ENCODE measurements at regions not wholly inside any gene's neighbourhood (a gene's known extent, or its start where the extent isn't known, plus 50 kb on each side); places are given as distances from the start of the nearest gene placed in this dataset.

DNA sequence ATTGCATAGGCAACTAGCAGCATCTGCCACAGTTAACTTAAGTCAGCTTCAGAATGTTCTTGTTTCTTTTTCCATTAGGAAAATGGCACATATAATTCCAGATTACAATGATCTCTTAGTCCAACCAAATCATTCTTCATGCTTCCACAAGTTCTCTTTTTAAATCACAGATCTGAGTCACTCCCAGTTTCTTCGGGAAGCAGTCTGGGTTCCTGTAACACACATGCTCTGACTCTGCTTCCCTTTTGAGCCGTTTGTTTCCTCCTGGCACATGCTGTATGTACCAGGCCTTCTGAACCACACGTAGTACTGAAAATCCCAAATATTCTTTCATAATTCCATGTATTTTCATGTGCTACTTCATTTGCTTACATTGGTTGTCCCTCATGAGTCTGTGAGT lies 388.8 kb upstream of the PDE3A start:
- no peak for DNase-seq (ENCODE audit: low read depth)
- Histone ChIP-seq H3K27me3 (ENCODE audit: control insufficient read depth, insufficient read depth, low read length) (no peaks in the 10 kb centered on the region), H3K4me3 (ENCODE audit: low read depth, low read length) (no peak overlapping the region), H3K36me3 (ENCODE audit: control insufficient read depth, insufficient read depth, low read length) (no peaks in the 10 kb centered on the region)
- TF ChIP-seq, protein P1, sequence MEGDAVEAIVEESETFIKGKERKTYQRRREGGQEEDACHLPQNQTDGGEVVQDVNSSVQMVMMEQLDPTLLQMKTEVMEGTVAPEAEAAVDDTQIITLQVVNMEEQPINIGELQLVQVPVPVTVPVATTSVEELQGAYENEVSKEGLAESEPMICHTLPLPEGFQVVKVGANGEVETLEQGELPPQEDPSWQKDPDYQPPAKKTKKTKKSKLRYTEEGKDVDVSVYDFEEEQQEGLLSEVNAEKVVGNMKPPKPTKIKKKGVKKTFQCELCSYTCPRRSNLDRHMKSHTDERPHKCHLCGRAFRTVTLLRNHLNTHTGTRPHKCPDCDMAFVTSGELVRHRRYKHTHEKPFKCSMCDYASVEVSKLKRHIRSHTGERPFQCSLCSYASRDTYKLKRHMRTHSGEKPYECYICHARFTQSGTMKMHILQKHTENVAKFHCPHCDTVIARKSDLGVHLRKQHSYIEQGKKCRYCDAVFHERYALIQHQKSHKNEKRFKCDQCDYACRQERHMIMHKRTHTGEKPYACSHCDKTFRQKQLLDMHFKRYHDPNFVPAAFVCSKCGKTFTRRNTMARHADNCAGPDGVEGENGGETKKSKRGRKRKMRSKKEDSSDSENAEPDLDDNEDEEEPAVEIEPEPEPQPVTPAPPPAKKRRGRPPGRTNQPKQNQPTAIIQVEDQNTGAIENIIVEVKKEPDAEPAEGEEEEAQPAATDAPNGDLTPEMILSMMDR (IDR thresholded peaks at IDR 0.05; ENCODE audit: insufficient read depth, low read length, poor library complexity, severe bottlenecking) = no peak

DNA sequence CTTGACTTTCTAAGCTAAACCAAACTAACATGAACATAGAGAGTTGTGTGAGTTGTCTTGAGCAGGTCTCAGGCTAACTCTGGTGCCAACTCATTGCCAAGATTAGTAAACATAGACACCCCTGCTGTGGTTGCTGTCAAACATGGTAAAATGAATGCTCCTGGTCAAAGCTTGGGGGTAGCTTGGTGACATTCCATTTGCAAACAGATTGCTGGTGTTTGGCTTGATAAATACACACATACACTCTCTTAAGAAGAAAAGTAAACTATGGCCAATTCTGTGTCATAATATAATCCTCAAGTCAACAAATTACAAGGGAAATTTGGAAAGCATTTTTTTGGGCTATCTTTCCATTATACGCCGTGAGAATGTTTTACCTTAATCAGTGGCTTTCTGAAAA lies 386.4 kb upstream of the PDE3A start:
- H3K4me3 ChIP-seq (ENCODE audit: low read depth, low read length) = no peak overlapping the region
- TF ChIP-seq, protein P1 (IDR thresholded peaks at IDR 0.05; ENCODE audit: insufficient read depth, low read length, poor library complexity, severe bottlenecking) = no peak
- DNase-seq (ENCODE audit: low read depth) = no peak
- H3K27me3 ChIP-seq (ENCODE audit: control insufficient read depth, insufficient read depth, low read length) = no peaks in the 10 kb centered on the region
- H3K36me3 ChIP-seq (ENCODE audit: control insufficient read depth, insufficient read depth, low read length) = no peaks in the 10 kb centered on the region

DNA sequence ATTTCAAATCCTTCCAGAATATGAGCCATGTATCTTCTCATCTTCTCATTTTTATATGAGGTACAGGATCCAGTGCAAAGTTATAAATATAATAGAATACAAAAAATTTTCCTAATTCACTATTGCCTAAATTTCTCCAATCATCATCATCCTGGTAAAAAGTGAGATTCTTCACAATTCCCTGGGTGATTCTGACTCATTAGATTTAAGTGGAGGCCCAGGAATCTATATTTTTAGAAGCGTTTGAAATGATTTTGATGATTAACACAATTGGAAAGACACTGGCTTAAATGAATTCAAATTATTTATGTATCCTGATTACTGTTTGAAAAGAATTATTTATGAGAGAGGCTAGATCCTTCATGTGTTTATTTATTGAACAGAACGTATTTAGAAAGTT lies 380.3 kb upstream of the PDE3A start:
- TF ChIP-seq, protein P1 (IDR thresholded peaks at IDR 0.05; ENCODE audit: insufficient read depth, low read length, poor library complexity, severe bottlenecking) = no peak
- DNase-seq (ENCODE audit: low read depth) = no peak
- no peaks in the 10 kb centered on the region for H3K36me3 ChIP-seq (ENCODE audit: control insufficient read depth, insufficient read depth, low read length)
- H3K4me3 ChIP-seq (ENCODE audit: low read depth, low read length) = no peak overlapping the region
- no peaks in the 10 kb centered on the region for H3K27me3 ChIP-seq (ENCODE audit: control insufficient read depth, insufficient read depth, low read length)

DNA sequence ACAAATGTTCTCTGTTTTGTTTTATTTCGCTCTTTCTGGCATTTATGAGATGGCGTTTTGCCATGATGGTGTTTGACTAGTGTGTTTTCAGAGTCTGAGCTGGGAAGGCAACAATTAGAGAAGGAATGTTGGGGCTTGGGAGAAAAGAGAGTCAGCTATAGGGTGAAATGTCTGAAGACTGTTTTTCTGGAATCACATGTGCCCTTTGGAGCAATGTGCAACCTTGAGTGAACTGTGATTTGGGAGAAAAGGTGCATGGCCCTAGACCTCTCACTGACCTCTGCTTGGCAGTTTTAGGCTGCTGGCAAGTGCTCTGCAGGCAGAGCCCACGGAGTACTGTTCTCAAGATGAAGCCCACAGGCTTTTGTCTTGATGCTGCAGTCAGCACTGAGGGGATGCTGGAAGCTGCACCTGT lies 379.9 kb upstream of the PDE3A start:
- TF ChIP-seq, protein P1 (IDR thresholded peaks at IDR 0.05; ENCODE audit: insufficient read depth, low read length, poor library complexity, severe bottlenecking) = no peak
- Histone ChIP-seq H3K36me3 (ENCODE audit: control insufficient read depth, insufficient read depth, low read length) (no peaks in the 10 kb centered on the region), H3K27me3 (ENCODE audit: control insufficient read depth, insufficient read depth, low read length) (no peaks in the 10 kb centered on the region), H3K4me3 (ENCODE audit: low read depth, low read length) (no peak overlapping the region)
- DNase-seq (ENCODE audit: low read depth) = no peak

DNA sequence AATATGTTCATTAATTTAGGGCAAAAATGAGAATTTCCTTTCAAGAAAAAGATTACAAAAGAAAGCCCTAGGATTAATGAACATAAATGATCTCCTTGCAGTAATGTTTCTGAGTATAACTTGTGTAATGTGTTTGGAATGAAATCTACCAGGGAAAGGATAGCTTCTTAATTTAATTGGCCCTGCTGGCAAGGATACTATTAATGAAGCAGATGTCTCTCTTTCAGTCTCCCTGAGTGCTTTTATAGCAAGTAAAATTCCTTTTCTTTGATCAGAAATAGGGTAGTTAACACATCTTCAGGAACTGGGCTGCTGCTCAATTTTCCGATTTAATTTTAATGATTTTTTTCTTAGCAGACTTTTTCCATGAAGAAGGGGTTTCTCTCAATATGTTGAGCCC lies 379.4 kb upstream of the PDE3A start:
- H3K4me3 ChIP-seq (ENCODE audit: low read depth, low read length) = no peak overlapping the region
- TF ChIP-seq, protein P1 (IDR thresholded peaks at IDR 0.05; ENCODE audit: insufficient read depth, low read length, poor library complexity, severe bottlenecking) = no peak
- no peaks in the 10 kb centered on the region for H3K27me3 ChIP-seq (ENCODE audit: control insufficient read depth, insufficient read depth, low read length)
- no peak for DNase-seq (ENCODE audit: low read depth)
- no peaks in the 10 kb centered on the region for H3K36me3 ChIP-seq (ENCODE audit: control insufficient read depth, insufficient read depth, low read length)

DNA sequence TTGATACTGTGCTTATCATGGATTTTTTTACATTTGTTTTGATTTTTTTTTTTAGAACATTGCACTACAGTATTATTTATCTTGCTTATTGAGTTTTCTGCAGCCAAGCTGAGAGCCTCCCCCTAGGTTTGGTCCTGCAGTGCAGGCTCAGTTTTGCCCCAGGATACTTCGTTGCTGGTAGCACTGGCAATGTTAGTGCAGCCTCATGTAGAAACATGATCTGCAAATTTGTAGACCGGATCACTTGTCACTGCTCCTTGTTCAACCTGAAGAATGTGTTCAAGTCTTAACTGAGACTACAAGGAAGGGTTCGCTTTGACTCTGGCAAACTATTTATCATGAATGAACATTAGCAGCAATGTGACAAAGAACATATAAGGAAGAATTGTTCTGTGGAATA lies 377.2 kb upstream of the PDE3A start:
- H3K4me3 ChIP-seq (ENCODE audit: low read depth, low read length) = no peak overlapping the region
- TF ChIP-seq, protein P1 (IDR thresholded peaks at IDR 0.05; ENCODE audit: insufficient read depth, low read length, poor library complexity, severe bottlenecking) = no peak

More for the DNA sequence above, 377.2 kb upstream of the PDE3A start:
- Histone ChIP-seq H3K36me3 (ENCODE audit: control insufficient read depth, insufficient read depth, low read length) (no peaks in the 10 kb centered on the region), H3K27me3 (ENCODE audit: control insufficient read depth, insufficient read depth, low read length) (no peaks in the 10 kb centered on the region)
- DNase-seq (ENCODE audit: low read depth) = no peak

Measured in kidney epithelial cell (primary cell).